ENCODE measurements at regions not wholly inside any gene's neighbourhood (a gene's known extent, or its start where the extent isn't known, plus 50 kb on each side); places are given as distances from the start of the nearest gene placed in this dataset.
"Not testable (repeated sequence)": the region's sequence is repeated elsewhere in the genome, so short reads cannot be mapped to it uniquely, and the experiment has no call there.

GRCh38 chr6:43932259-43933147, 162.5 kb downstream of the VEGFA start:
- no peak for DNase-seq

GRCh38 chr6:43931201-43931600, 161.2 kb downstream of the VEGFA start:
- DNase-seq: no peak

DNA sequence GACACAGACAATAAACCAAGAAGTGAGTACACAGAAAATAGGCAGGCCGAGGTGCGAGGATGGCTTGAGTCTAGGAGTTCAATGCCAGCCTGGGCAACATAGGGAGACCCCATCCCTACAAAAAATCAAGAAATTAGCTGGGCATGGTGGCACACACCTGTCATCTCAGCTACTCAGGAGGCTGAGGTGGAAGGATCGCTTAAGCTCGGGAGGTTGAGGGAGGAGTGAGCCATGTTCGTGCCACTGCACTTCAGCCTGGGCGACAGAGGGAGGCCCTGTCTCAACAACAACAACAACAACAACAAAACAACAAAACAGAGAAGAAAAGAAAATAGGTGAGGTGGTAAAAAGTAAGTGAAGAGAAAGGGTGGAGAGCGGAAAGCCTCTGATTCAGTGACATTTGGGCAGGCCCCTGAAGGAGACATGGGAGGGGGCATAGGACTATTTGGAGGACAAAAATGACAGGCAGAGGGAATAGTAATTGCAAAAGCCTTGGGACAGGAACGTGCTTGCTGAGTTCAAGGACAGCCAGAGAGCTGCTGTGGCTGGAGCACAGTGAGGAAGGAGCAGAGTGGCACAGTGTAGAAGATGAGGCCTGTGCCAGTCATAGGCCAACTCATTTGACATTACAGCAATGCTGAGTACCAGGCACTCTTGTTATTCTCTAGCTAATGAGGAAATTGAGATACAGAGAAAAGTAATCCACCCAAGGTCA, 160.6 kb downstream of the VEGFA start:
- DNase-seq: no peak

DNA sequence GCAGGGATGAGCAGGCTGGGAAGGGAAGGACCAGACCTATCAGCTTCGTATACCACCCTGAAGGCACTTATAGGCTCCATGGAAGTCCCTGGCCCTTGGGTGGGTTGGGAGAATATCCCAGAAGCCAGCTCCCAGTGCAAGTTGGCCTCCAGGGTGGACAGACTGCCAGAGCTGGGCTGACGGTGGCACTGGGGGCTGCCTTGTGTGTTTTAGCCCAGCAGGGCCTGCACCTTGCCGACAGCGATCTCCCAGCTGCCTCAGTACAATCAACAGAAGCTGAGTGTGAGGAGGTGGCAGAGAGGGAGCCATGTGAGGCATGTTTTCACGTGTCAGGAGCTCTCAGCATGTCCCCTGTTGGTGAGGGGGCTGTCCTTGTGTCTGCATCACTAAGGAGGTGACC, 159.5 kb downstream of the VEGFA start:
- no peak for DNase-seq

- DNase-seq: no peak
Observed at GRCh38 chr6:43927532-43928210, 157.7 kb downstream of the VEGFA start.

- no peak for DNase-seq
Observed at GRCh38 chr6:43926634-43927531, 156.9 kb downstream of the VEGFA start.

GRCh38 chr6:43925636-43926139, 155.7 kb downstream of the VEGFA start:
- not testable (repeated sequence) for DNase-seq

- DNase-seq: peak; percentile 43
Observed at GRCh38 chr6:43924222-43924702, 154.3 kb downstream of the VEGFA start.

DNA sequence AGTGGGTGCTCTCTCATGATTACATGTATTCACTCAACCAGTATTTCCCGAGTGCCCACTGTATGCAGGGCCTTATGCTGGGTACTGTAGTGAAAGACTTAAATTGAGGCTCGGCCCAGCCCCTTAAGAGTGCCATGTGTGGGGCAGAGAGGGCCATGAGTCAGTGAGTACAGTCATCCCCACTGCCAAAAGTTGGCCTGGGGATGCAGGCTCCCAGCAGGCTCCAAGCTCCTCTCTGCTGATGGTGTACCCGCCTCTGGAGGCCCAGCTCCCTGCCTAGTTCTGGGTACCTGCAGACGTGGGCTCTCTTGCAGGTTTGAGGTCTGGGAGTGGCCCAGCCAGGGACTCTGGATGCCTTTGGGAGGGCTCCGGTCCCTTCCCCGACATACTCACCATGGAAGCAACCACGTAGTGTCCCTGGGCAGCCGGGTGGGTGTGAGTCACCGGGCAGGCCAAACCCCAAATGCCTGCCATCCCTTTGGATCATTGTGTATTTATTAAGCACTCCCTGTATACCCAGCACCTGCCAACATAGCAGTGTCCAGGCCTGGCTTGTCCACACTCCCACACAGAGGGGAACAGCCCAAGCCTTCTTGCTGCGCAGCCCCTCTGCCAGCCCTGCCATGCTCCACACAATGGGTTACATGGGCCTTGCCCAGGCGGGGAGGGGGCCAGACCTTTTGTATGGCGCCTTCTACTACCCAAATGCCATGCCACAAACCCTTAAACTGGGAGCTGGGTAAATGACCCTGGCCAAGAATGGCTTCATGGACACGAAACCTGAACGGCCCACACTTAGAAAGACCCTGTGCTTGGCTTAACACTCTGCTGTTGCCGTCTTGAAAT, 153.6 kb downstream of the VEGFA start:
- no peak for DNase-seq

DNA sequence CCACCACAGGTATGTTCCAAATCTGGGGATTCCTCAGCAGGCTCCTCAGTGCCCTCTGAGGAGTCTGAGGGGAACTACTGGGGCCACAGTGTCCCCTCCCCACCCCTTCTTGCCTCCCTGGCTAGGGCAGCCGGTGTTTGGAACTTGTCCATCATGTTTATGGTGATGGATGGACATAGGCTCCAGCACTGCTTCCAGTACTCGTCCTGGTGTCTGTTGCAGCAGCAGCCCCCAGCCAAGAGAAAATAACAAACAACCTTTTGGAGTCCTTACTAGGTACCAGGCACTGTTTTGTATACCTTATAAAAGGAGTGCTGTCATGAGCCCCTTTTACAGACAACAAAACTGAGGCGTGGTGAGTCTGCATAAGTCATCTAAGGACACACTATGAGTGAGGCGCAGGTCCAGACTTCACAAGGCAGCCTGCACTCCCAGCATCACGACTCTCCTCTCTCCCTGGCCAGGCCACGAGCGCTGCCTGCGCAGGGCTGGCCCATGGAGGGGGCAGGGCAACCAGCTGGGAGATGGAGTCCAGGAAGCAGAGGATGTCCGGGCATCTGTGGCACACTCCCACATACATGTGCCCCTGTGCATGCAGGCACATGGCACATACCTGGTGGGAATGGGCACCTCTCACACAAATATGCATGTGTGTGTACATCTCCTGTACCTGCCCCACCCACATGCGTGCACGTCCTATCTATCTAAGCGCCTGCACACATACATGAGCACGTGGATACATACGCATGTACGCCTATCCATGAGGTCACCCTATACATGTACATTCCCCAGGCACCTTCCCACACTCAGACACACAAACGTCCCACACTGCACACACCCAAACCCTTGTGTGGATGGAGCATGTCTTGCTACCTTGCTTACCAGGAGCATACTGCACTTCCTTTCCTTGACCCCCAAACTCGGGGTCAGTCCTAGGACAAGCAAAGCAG, 152.7 kb downstream of the VEGFA start:
- no peak for DNase-seq

DNA sequence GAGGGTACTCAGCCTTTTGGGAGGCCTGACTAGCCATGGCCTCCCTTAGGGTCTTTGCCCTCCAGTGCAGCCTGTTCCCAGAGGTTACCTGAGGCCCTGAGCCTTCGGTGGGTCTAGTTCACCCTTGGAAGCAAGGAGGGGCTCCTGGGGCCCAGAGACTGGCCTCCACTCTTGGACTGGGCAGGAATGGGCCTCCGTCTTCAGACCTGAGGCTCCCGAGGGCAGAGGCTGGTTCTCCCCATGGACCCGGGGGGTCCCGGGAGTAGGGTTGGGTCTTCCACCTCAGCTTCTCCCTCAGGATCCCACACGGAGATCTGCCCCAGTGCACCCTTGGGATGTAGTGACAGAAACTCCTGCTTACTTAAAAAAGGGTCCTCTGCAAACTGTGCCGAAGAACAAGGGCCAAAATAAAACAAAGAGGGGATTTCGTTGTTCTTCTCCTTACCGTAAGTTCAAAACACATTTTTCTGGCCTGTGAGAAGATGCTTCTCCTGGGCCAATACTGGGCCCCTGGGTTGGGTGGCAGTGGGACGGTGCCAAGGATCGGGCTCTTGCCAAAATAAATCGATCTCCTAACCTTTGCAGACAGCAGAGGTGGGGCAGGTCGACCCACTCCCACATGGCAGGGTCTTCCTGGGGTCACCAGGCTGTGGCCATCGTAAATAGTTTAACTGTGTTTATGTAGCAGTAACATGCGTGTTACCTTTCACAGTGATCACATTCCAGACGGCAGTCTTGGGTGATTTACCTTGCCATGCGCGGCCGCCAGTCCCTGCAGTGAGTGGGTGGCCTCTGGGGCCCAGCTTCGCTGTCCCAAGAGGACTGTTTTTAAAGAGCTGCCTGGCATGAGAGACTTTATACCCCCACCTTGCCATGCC, 151.8 kb downstream of the VEGFA start:
- DNase-seq: no peak

- no peak for DNase-seq
Observed at GRCh38 chr6:43921039-43921438, 151.0 kb downstream of the VEGFA start.

- DNase-seq: no peak
Observed at GRCh38 chr6:43919774-43920173, 149.8 kb downstream of the VEGFA start.

- DNase-seq: no peak
Observed at GRCh38 chr6:43917878-43918382, 147.9 kb downstream of the VEGFA start.

- DNase-seq: no peak
Observed at GRCh38 chr6:43916924-43917877, 147.2 kb downstream of the VEGFA start.

DNA sequence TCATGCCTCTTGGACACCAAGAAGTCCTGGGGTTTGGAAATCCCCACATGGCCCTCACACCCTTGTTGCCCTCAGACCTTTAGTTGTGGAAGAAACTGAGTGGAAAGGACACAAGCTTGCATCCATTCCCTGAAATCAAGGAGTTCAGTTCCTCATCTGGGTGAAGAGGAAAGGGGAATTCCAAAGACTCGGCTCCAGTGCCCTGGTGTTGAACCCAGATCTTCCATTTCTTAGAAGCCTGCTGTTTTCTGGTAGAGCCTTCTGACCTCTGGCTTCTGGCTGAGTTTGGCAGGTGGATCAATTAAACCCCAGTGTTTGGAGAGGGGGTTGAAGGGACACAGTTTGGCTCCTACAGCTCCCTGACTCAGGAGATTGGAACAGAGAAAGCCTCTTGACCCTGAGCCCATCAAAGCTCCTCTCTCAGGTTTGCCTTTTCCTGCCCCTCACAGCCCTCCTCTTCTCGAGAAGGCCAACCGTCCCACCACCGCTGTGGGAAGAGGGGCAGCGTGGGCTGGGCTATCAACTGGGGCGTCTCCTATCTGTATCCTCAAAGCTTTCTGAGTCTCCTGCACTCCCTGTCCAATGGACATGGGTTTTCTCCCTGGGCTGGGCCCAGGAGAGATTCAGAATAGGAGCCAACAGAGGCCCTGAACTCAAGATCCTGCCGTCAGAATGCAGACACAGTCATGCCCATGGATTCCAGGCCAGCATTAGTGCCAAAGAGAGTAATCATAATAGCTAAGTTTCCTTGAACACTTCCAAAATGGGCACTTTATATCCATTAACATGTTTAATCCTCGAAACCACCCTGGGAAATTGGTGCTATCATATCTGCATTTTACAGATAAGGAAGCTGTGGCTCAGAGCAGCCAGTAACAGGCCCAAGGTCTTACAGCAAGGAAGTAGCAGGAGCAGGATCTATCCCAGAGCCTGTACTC, 146.2 kb downstream of the VEGFA start:
- DNase-seq: no peak

All from stimulated activated CD4-positive, alpha-beta T cell treated with anti-CD3 and anti-CD28 coated beads, Interleukin-4, amount 100 ng/mL, for 24 hours (primary cell).